Heart left ventricle (tissue), 13 donors: ENCODE measurements at regions not wholly inside any gene's neighbourhood (a gene's known extent, or its start where the extent isn't known, plus 50 kb on each side); places are given as distances from the start of the nearest gene placed in this dataset.
"Not testable (repeated sequence)": the region's sequence is repeated elsewhere in the genome, so short reads cannot be mapped to it uniquely, and the experiment has no call there.

ENCODE experiments used
- CTCF ChIP-seq, 12 donors: fragments of 200-600 bp; sonication (generic) in 4 of 12; IDR thresholded peaks; one replicate each; pipeline versions ENCODE4 v1.5.0 to v1.8.0; 2018 to 2022; ENCODE audit warnings: antibody characterized with exemption in 12 of 12, mild to moderate bottlenecking in 5 of 12
- POLR2A ChIP-seq, 2 donors: fragments of 450-650 bp; IDR thresholded peaks; one replicate each; pipeline ENCODE4 v1.6.1; 2017; ENCODE audit warnings: antibody characterized with exemption in 2 of 2, mild to moderate bottlenecking in 2 of 2, moderate library complexity in 2 of 2
- donor health status: ischemic (EF 13 %, LVEDD 7.1; RV severe dilation, severe dysfunction).
- donor health status: DM: no; HTN: yes; CAD: no.
- donor health status: DM: no; HTN: no; CAD: no.
- donor health status: ischemic (EF 25% LVEDD 6.9; RV normal size, moderate dysfunction).
- donor health status: ischemic (EF 25% LVEDD 5.7; RV mildly dilated, moderate dysfunction).
- donor health status: ischemic (EF 35%, LVEDD 5.7; RV mildly dilated, moderate dysfunction).
- donor health status: nonischemic (EF 11% LVEDD 7.7; RV severe dilation, severe dysfunction).
- donor health status: DM: yes; HTN: yes; CAD: no.
- donor health status: PGD.
- donor health status: ischemic (EF 29% LVEDD 5.4; RV normal size, mild dysfunction).
- donor health status: nonischemic (EF 23%, LVEDD 6.1; RV moderate dilation, normal function).

GRCh38 chr3:43227685-43228084 is 58.7 kb upstream of the SNRK start:
- not testable (repeated sequence) for TF ChIP-seq CTCF, POLR2A (IDR thresholded peaks at IDR 0.05)
